ENCODE measurements at regions not wholly inside any gene's neighbourhood (a gene's known extent, or its start where the extent isn't known, plus 50 kb on each side); places are given as distances from the start of the nearest gene placed in this dataset.

GRCh38 chr3:161166051-161166450, 55.1 kb upstream of the NMD3 start:
- TF ChIP-seq, protein P1, sequence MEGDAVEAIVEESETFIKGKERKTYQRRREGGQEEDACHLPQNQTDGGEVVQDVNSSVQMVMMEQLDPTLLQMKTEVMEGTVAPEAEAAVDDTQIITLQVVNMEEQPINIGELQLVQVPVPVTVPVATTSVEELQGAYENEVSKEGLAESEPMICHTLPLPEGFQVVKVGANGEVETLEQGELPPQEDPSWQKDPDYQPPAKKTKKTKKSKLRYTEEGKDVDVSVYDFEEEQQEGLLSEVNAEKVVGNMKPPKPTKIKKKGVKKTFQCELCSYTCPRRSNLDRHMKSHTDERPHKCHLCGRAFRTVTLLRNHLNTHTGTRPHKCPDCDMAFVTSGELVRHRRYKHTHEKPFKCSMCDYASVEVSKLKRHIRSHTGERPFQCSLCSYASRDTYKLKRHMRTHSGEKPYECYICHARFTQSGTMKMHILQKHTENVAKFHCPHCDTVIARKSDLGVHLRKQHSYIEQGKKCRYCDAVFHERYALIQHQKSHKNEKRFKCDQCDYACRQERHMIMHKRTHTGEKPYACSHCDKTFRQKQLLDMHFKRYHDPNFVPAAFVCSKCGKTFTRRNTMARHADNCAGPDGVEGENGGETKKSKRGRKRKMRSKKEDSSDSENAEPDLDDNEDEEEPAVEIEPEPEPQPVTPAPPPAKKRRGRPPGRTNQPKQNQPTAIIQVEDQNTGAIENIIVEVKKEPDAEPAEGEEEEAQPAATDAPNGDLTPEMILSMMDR (IDR thresholded peaks at IDR 0.05): no peak
- TF ChIP-seq POLR2A (IDR thresholded peaks at IDR 0.05): no peak
